ENCODE measurements at regions not wholly inside any gene's neighbourhood (a gene's known extent, or its start where the extent isn't known, plus 50 kb on each side); places are given as distances from the start of the nearest gene placed in this dataset.

DNA sequence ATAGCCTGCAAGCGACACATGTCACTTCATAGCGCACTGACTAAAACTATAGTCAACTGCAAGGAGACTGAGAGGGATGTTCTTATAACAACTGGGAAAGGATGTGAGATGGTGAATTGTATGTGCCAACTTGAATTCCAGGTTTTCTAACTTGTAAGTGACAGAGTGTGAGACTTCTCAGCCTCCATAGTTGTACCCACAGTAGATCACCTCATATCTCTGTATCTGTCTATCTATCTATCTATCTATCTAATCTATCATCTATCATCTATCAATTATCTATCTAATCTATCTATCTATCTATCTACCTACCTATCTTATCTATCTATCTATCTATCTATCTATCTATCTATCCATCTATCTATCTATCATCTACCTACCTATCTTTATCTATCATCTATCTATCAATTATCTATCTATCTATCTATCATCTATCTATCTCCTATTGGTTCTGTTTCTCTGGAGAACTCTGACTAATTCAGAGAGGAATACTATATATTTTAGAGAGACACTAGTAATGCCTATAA, 162.3 kb downstream of the CTH start:
- no peaks in the 10 kb centered on the region for H3K4me1 ChIP-seq (ENCODE audit: insufficient read depth, low read length)
- ATAC-seq (no peak), DNase-seq (ENCODE audit: low spot score) (no peak), FAIRE-seq (no peak)
- no peak overlapping the region for H3K4me2 ChIP-seq (ENCODE audit: low read depth, low read length)
- no peak overlapping the region for H2AFZ ChIP-seq (ENCODE audit: low read length)
- H3K4me3 ChIP-seq (replicated peaks in 1 of 3; ENCODE audit: insufficient read depth in 1 of 3, low read depth in 2 of 3, low read length in 3 of 3), result no peak overlapping the region
- H3K9ac ChIP-seq (ENCODE audit: insufficient read depth, low read depth, low read length), result no peak overlapping the region
- in situ Hi-C loops (cut with HindIII; ENCODE audit: extremely low pct_ligation_motif_present, low pct_unique_long_range_greater_than_20kb), result no loop called here
- no peaks in the 10 kb centered on the region for H4K20me1 ChIP-seq (ENCODE audit: insufficient read depth, low read length)
- no peaks in the 10 kb centered on the region for H3K36me3 ChIP-seq (replicated peaks in 1 of 2; ENCODE audit: control insufficient read depth in 1 of 2, insufficient read depth in 2 of 2, low read length in 2 of 2)
- CTCF ChIA-PET (ENCODE audit: low intra/inter-chr PET ratio, low total read pairs), result no interaction called here
- H3K27ac ChIP-seq (ENCODE audit: extremely low read length, insufficient read depth, low read length), result no peak overlapping the region
- intact Hi-C loops (cut with micrococcal nuclease; ENCODE audit: unreplicated experiment), result no loop called here
- POLR2A ChIA-PET, result no interaction called here
- H3K79me2 ChIP-seq (ENCODE audit: insufficient read depth, low read length), result no peaks in the 10 kb centered on the region
- H3K9me3 ChIP-seq (ENCODE audit: low read length), result no peaks in the 10 kb centered on the region
- WGBS (ENCODE audit: low lambda C conversion rate), result 90% methylated on average over 2 of the region's 2 CpGs
- no peaks in the 10 kb centered on the region for H3K27me3 ChIP-seq (ENCODE audit: control insufficient read depth in 1 of 2, insufficient read depth in 2 of 2, low read length in 2 of 2)
- TF ChIP-seq MIER3 (CRISPR knock-in tag; IDR thresholded peaks at IDR 0.05; ENCODE audit: borderline replicate concordance), result no peak
- TF ChIP-seq, protein P1, sequence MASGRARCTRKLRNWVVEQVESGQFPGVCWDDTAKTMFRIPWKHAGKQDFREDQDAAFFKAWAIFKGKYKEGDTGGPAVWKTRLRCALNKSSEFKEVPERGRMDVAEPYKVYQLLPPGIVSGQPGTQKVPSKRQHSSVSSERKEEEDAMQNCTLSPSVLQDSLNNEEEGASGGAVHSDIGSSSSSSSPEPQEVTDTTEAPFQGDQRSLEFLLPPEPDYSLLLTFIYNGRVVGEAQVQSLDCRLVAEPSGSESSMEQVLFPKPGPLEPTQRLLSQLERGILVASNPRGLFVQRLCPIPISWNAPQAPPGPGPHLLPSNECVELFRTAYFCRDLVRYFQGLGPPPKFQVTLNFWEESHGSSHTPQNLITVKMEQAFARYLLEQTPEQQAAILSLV (CRISPR knock-in tag; IDR thresholded peaks at IDR 0.05; ENCODE audit: borderline replicate concordance), result no peak
- no peak for TF ChIP-seq ZNF264 (CRISPR knock-in tag; IDR thresholded peaks at IDR 0.05)
- no peak for TF ChIP-seq ATAD3A (CRISPR knock-in tag; IDR thresholded peaks at IDR 0.05)
- BruUV-seq (replicated peaks), result no TSS peak

DNA sequence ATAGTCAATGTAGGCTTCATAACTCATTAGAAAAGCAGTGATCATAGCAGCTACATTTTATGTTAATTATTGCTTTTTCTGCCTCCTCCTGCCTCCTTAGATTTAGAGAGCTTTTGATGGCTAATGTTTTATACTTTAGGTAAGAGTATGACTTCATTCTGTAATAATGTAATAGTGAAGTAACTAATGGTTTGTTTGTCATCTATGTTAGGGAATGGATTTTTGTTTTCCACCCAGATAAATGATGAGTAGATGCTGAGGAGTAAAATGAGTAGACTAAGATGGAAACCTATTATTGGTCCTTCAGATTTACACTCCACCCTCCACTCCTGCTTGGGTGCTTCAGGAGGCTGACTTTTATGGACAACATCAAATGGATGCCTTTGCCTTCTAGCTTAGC, 170.6 kb downstream of the CTH start:
- H3K27ac ChIP-seq (ENCODE audit: extremely low read length, insufficient read depth, low read length), result no peak overlapping the region
- no peaks in the 10 kb centered on the region for H3K4me1 ChIP-seq (ENCODE audit: insufficient read depth, low read length)
- no peaks in the 10 kb centered on the region for H3K36me3 ChIP-seq (replicated peaks in 1 of 2; ENCODE audit: control insufficient read depth in 1 of 2, insufficient read depth in 2 of 2, low read length in 2 of 2)
- TF ChIP-seq ZNF788 (CRISPR knock-in tag; IDR thresholded peaks at IDR 0.05; ENCODE audit: borderline replicate concordance) (no peak), ZNF75D (CRISPR knock-in tag; IDR thresholded peaks at IDR 0.05; ENCODE audit: borderline replicate concordance) (no peak), TBL1XR1 (IDR thresholded peaks at IDR 0.05; ENCODE audit: borderline replicate concordance, low read length, partially characterized antibody) (no peak), ZNF235 (CRISPR knock-in tag; IDR thresholded peaks at IDR 0.05; ENCODE audit: borderline replicate concordance) (no peak), ZNF292 (CRISPR knock-in tag; IDR thresholded peaks at IDR 0.05; ENCODE audit: borderline replicate concordance, low read depth) (no peak), ZNF335 (CRISPR knock-in tag; IDR thresholded peaks at IDR 0.05) (no peak), ZNF674 (CRISPR knock-in tag; IDR thresholded peaks at IDR 0.05; ENCODE audit: low read depth) (no peak), AGO2 (optimal IDR thresholded peaks at IDR 0.05; ENCODE audit: low read depth, low read length) (no peak)
- TF ChIP-seq, protein P2, sequence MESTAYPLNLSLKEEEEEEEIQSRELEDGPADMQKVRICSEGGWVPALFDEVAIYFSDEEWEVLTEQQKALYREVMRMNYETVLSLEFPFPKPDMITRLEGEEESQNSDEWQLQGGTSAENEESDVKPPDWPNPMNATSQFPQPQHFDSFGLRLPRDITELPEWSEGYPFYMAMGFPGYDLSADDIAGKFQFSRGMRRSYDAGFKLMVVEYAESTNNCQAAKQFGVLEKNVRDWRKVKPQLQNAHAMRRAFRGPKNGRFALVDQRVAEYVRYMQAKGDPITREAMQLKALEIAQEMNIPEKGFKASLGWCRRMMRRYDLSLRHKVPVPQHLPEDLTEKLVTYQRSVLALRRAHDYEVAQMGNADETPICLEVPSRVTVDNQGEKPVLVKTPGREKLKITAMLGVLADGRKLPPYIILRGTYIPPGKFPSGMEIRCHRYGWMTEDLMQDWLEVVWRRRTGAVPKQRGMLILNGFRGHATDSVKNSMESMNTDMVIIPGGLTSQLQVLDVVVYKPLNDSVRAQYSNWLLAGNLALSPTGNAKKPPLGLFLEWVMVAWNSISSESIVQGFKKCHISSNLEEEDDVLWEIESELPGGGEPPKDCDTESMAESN (CRISPR knock-in tag; conservative IDR thresholded peaks at IDR 0.05), result no peak
- TF ChIP-seq, protein P3, sequence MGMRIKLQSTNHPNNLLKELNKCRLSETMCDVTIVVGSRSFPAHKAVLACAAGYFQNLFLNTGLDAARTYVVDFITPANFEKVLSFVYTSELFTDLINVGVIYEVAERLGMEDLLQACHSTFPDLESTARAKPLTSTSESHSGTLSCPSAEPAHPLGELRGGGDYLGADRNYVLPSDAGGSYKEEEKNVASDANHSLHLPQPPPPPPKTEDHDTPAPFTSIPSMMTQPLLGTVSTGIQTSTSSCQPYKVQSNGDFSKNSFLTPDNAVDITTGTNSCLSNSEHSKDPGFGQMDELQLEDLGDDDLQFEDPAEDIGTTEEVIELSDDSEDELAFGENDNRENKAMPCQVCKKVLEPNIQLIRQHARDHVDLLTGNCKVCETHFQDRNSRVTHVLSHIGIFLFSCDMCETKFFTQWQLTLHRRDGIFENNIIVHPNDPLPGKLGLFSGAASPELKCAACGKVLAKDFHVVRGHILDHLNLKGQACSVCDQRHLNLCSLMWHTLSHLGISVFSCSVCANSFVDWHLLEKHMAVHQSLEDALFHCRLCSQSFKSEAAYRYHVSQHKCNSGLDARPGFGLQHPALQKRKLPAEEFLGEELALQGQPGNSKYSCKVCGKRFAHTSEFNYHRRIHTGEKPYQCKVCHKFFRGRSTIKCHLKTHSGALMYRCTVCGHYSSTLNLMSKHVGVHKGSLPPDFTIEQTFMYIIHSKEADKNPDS (CRISPR knock-in tag; IDR thresholded peaks at IDR 0.05), result no peak
- H3K4me3 ChIP-seq (replicated peaks in 1 of 3; ENCODE audit: insufficient read depth in 1 of 3, low read depth in 2 of 3, low read length in 3 of 3), result no peak overlapping the region
- H3K9me3 ChIP-seq (ENCODE audit: low read length), result no peaks in the 10 kb centered on the region
- H3K4me2 ChIP-seq (ENCODE audit: low read depth, low read length), result no peak overlapping the region
- ChIA-PET CTCF (ENCODE audit: low intra/inter-chr PET ratio, low total read pairs) (no interaction called here), POLR2A (no interaction called here)
- no peak overlapping the region for H3K9ac ChIP-seq (ENCODE audit: insufficient read depth, low read depth, low read length)
- H3K27me3 ChIP-seq (ENCODE audit: control insufficient read depth in 1 of 2, insufficient read depth in 2 of 2, low read length in 2 of 2), result no peaks in the 10 kb centered on the region
- no peak for ATAC-seq
- H4K20me1 ChIP-seq (ENCODE audit: insufficient read depth, low read length), result no peaks in the 10 kb centered on the region
- no peak overlapping the region for H2AFZ ChIP-seq (ENCODE audit: low read length)
- no peak for FAIRE-seq
- no TSS peak for BruUV-seq (replicated peaks)
- intact Hi-C loops (cut with micrococcal nuclease; ENCODE audit: unreplicated experiment), result no loop called here
- no peaks in the 10 kb centered on the region for H3K79me2 ChIP-seq (ENCODE audit: insufficient read depth, low read length)
- in situ Hi-C loops (cut with HindIII; ENCODE audit: extremely low pct_ligation_motif_present, low pct_unique_long_range_greater_than_20kb), result no loop called here
- DNase-seq (ENCODE audit: low spot score), result no peak
